AG08396 (cell line): ENCODE measurements at regions not wholly inside any gene's neighbourhood (a gene's known extent, or its start where the extent isn't known, plus 50 kb on each side); places are given as distances from the start of the nearest gene placed in this dataset.
"Not testable (repeated sequence)": the region's sequence is repeated elsewhere in the genome, so short reads cannot be mapped to it uniquely, and the experiment has no call there.

Source experiments
- DNase-seq: peaks from one replicate; pipeline ENCODE4 v3.0.0; 2012; ENCODE audit warnings: low spot score, mixed read lengths

DNA sequence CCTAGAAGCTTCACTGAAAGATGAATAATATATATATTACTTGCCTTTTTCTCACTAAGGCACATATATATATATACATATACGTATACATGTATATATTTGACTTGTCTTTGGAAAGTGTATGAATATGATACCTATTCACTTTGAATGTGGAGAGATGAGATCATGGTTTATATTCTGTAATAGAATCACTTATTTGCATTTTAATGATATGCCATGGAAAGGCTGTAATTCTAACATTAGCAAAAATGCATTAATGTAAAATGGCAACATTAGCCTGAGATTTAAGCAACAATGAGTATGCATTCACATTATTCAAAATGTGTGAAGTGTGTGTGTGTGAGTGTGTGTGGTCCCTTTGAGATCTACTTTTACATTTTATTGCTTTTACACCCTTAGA is 54.5 kb upstream of the PRKD1 start:
- no peak for DNase-seq

DNA sequence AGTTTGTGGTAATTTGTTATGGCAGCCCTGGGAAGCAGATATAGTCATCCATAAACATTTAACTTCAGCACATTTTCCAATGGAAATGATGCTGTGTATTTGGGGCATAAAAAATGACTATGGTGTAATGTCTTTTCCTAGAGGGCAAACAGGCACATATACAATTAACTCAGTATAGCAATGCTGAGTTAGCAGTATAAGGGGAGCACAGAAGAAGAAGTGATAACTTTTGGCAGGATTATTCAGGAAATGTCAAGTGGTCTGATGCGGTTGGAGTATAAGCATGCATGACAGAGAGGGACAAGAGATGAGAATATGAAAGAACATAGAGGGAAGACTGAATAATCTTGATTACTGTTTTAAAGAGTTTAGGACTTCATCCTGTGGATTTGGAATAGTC is 55.3 kb upstream of the PRKD1 start:
- DNase-seq, result no peak

GRCh38 chr14:29990344-29990857 is 62.8 kb upstream of the PRKD1 start:
- not testable (repeated sequence) for DNase-seq

- no peak for DNase-seq
Observed at GRCh38 chr14:29990993-29991392, 63.3 kb upstream of the PRKD1 start.

GRCh38 chr14:29993143-29993542 is 65.5 kb upstream of the PRKD1 start:
- no peak for DNase-seq

GRCh38 chr14:29999013-29999539 is 71.4 kb upstream of the PRKD1 start:
- no peak for DNase-seq

GRCh38 chr14:30002859-30003258 is 75.2 kb upstream of the PRKD1 start:
- no peak for DNase-seq

GRCh38 chr14:30005114-30005808 is 77.6 kb upstream of the PRKD1 start:
- peak; percentile 46 for DNase-seq

- DNase-seq, result no peak
Observed at GRCh38 chr14:30006695-30007094, 79.0 kb upstream of the PRKD1 start.

DNA sequence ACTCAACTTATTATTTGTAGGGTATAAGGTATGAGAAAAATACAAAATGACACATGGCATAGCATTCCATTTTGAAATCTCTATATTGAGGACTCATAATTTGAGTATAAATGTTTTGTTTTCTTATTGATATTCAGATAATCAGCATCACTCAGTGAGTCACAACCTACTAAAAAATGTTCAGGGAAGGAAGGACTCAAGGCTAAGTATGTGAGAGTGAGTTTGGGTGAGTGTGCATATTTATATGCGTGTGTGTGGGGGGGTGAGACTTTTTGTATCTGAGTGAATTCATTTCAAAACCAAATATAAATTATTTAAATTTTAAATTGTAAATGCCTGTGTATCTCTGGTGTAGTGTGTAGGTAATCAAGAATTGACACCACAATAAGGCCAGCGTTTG is 87.8 kb upstream of the PRKD1 start:
- DNase-seq, result peak; percentile 3

GRCh38 chr14:30016002-30016401 is 88.4 kb upstream of the PRKD1 start:
- DNase-seq, result no peak

- no peak for DNase-seq
Observed at GRCh38 chr14:30017370-30017993, 89.8 kb upstream of the PRKD1 start.

DNA sequence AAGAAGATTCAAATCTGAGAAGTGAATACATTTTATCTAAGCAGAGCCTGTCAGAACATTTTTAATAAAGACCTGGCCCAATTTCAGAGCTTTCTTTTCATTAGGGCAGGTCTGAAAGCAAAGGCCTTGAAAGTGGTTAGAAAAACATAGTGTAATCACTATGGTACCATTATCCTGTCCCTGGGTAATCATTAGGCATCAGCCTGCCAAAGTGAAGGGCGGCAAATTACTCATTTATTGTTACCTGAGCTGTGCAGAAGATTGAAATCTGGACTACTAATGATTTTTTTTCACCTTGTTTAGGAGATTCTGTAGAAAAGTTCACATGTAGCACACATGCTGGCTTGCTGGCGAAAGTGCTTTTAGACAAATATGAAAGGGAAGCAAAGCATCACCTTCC is 92.6 kb upstream of the PRKD1 start:
- no peak for DNase-seq

- no peak for DNase-seq
Observed at GRCh38 chr14:30020687-30021086, 93.0 kb upstream of the PRKD1 start.

DNA sequence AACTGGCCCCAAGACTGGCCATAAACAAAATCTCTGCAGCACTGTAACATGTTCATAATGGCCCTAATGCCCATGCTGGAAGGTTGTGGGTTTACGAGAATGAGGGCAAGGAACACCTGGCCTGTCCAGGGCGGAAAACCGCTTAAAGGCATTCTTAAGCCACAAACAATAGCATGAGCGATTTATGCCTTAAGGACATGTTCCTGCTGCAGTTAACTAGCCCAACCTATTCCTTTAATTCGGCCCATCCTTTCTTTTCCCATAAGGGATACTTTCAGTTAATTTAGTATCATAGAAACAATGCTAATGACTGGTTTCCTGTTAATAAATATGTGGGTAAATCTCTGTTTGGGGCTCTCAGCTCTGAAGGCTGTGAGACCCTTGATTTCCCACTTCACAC is 95.7 kb upstream of the PRKD1 start:
- DNase-seq, result not testable (repeated sequence)

DNA sequence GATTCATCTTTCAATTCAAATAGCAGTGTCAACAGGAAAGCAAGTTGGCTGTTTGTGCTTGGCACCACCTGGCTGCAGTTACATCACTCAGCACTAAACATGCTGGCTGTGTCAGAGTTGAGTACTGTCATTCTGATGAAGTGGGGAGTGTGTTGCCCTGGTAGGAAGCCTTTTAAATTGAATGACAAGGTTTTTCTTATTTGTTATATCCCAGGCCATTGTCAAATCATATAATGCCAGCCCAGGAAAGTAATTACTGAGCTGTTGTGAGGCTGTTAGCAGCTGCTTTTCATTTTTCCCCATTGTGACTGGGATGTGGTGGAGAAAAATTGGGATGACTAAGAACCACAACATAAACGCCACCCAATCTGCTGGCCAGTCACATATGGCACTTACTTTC is 106.5 kb upstream of the PRKD1 start:
- DNase-seq, result peak; percentile 17

- no peak for DNase-seq
Observed at GRCh38 chr14:30035361-30035760, 107.7 kb upstream of the PRKD1 start.

DNA sequence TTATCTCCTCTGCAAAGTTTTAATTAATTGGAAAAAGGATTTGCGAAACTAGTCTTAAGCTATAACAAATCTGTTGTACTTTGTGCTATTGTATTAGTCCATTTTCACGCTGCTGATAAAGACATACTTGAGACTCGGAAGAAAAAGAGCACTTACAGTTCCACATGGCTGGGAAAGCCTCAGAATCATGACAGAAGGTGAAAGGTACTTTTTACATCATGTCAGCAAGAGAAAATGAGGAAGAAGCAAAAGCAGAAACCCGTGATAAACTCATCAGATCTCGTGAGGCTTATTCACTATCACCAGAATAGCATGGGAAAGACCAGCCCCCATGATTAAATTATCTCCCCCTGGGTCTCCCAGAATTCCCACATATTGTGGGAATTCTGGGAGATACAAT is 118.1 kb upstream of the PRKD1 start:
- DNase-seq, result no peak

GRCh38 chr14:30053103-30053502 is 125.5 kb upstream of the PRKD1 start:
- no peak for DNase-seq

- DNase-seq, result no peak
Observed at GRCh38 chr14:30054201-30054600, 126.6 kb upstream of the PRKD1 start.

GRCh38 chr14:30058401-30058800 is 130.8 kb upstream of the PRKD1 start:
- no peak for DNase-seq

DNA sequence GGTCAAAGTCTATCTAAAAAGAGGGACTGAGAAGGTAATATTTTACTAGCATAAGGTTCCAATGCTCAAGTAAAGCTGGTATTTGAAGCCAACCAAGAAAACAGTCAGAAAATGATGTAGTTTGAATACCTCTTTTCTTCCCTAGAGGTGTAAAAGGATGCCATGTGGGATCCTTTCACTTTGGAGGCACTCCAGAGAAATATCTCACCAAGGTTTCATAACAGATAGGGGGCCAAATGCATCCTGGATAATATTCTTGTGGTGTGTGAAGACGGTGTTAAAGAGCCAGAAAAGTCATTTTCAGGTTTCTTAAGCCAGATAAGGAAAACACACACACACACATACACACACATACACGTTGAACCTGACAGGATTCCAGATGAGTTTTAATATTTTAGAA is 136.1 kb upstream of the PRKD1 start:
- no peak for DNase-seq

DNA sequence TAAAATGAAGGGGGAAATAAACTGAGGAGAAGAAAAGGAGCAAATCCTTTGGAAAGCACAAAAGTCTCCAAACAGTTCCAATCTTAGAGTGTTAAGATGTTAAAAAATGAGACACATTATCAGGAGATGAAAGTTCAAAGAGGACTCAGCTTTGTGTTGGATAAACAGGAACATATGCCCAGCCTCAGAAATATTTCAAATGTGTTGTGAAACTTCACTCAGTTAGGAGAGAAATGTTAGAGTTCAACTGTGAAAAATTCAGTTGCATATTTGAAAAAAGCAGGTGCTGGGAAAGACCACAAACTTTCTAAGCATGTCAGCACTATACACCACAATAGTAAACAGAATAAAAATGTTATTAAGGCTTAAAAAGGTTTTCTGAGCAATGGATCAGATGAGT is 136.8 kb upstream of the PRKD1 start:
- no peak for DNase-seq

DNA sequence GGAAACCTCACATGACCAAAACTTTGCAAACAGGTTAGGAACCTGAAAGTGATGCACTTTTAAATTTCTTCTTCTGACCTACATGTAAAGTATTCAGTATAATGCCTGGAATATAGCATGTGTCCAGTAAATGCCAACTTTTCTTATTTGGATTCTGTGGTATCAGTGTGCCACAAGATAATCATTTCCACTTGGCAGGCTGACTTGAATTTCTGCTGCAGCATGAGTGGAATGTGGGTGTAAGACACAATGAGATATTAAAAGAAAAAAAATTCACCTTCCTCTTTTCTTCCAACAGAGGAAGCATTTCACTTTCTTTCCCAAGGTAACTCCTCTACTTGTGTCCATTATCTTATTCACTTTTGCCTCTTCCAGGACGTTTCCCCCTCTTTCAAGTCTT is 141.9 kb upstream of the PRKD1 start:
- DNase-seq, result no peak
